G401.6 (cell line): ENCODE measurements at regions not wholly inside any gene's neighbourhood (a gene's known extent, or its start where the extent isn't known, plus 50 kb on each side); places are given as distances from the start of the nearest gene placed in this dataset.

ENCODE experiments used
- FAIRE-seq: peaks from 2 replicates; lab custom pipeline; 2012; peaks lifted over from hg19 to GRCh38; lab: Jason Lieb, UNC

- FAIRE-seq: no peak
Observed at GRCh38 chr13:109396266-109396665, 390.1 kb downstream of the IRS2 start.

- FAIRE-seq: no peak
Observed at GRCh38 chr13:109395014-109395413, 391.4 kb downstream of the IRS2 start.

GRCh38 chr13:109394311-109394988 is 391.9 kb downstream of the IRS2 start:
- FAIRE-seq: no peak

GRCh38 chr13:109393045-109393444 is 393.3 kb downstream of the IRS2 start:
- FAIRE-seq: no peak

DNA sequence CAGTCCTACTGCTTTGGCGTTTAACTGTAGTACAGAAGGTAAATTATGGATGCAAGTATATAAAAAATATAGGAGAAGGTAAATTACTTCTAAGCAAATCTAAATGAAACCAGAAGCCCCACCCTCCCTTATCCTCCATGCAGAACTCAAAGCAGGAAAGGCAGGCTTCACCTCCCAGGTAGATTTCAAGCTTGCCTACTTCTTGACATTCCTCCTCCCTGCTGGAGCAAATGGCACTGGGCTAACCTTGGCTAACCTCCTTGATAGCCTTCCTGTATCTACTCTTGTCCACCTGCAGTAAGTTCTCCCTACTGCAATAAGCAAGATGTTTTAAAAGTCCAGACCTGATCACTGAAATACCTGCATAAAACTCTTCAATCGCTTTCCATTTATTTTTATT is 396.0 kb downstream of the IRS2 start:
- no peak for FAIRE-seq

- no peak for FAIRE-seq
Observed at GRCh38 chr13:109389892-109390345, 396.5 kb downstream of the IRS2 start.

DNA sequence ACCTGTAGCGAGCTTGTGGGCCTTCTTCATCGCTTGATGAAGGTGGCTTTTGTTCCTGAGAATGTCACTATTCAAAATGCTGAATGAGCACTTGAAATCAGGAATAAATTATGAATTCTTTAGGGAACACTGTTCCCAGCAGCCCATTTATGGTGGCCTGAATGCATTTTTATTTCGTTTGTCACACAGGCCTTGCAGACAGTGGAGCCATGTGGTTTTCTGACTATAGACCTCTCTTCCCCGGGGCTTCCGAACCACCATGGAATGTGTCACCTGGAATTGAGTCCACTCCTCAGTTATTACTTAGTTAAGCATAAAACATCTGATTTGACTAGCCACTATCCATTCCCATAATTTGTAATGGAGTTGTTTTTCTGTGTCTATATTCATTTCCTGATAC is 396.9 kb downstream of the IRS2 start:
- no peak for FAIRE-seq

DNA sequence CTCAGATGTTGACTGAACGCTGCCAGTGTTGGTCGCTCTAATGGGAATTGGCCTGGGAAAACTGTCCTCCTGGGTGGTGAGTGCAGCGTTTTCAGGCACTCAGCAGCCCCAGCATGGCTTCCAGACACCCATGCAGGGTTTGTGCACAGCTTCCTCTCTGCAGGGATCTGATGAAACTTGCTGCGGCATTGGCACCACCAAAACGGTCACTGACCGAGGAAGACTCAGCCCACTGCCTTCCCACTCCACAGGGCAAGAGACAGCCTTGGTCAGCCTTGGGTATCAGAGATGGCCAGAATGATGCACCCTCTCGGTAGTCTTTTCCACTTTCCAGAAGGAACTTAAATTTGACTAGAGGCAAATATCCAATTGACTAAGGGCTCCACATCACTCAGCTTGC is 398.9 kb downstream of the IRS2 start:
- FAIRE-seq: no peak

DNA sequence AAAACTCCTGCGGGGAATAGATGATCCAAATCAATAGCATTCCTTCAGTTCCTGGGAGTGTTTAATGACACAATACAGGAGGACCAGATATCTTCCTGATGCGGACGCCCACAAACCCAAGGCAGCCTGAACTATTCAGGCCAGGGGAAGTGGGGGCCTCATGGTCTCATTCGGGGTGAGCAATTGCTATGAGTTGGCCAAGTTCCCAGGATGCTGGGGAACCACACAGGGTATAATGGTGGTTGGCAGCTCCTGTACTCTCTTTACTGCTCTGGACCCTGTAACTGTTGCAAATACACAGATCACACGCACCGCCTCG is 401.2 kb downstream of the IRS2 start:
- no peak for FAIRE-seq

- no peak for FAIRE-seq
Observed at GRCh38 chr13:109384491-109385241, 401.7 kb downstream of the IRS2 start.

DNA sequence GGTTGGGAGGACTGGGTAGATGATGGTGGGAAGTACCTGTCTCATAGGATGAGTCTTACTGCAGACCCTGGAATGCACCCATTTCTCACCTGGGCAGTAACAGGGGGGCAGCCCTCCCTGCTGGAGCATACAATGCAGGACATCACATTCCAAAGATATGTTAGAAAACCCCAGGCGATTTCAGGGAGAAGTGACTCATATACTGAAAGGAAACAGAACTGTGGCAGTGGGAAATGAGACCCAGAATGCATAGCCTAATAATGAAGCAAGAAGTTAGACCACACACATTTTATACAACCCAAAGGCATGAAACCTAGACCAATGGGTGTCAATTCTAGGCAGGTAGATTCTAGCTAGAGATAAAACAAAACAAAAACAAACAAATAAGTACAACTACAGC is 402.7 kb downstream of the IRS2 start:
- FAIRE-seq: no peak

DNA sequence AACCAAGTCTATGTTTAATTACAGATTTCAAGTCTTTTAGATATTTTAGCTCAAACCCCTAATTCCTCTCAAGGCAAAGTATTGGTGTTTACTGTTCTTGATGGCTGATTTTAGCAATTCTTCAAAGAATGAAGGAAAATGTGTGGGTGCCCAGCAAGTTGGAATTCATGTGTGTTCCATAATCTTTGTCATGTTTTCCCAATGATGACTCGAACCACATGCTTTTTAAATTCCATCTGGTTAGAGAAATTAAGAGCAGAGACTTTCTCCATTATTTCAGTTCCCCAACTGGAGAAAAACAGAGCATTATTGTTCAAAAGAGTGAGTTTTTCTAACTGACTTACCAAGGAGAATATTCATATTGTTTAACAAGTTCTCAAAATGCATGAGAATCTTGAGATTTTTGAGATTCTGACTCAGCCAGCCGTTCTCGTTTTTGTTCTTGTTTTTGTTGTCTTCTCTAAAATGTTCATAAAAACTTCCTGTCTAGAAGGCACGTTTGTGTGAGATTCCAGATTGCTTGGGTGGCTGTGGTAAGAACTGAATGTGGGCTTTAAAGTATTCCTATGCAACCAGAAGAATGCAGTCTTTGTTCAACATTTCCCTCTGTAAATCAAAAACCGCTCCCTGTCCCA is 404.7 kb downstream of the IRS2 start:
- no peak for FAIRE-seq

GRCh38 chr13:109380457-109380856 is 405.9 kb downstream of the IRS2 start:
- no peak for FAIRE-seq

DNA sequence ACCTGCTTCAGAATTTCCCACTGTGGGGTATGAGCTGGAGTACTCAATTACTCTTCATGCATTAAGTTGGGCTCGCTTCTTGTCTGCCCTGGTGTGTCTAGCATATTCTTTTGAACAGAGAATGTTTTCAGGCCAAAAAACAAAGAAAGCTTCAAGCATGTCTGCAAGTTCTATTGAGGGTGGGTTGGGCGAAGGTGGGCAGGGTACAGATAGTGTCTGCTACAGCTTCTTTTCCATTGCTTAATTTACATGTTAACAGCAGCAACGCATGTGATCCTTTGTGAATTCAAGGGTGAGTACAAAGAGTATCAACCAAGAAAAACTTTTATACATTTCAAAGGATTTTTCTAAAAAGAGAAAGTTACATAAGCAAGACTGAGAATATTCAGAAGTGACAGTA is 406.5 kb downstream of the IRS2 start:
- FAIRE-seq: no peak

DNA sequence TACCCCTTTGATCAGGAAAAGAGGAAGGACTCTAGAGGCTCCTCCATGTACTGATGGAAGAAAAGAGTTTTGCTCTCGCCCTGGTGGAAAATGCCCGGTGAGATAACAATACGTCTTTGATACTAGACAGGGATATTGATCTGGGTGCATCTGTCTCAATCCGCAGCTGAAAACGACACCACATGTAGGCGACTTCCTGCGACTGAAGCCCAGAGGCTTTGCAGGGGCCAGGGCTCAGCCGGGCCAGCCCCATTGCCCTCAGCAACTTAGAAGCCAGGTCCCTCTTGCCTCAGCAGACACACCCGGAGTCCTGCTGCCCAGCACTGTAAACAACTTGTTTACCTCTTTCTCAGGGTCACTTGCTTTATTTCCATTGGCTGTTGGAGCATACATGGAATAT is 409.4 kb downstream of the IRS2 start:
- FAIRE-seq: no peak

- FAIRE-seq: no peak
Observed at GRCh38 chr13:109374609-109375200, 411.7 kb downstream of the IRS2 start.

DNA sequence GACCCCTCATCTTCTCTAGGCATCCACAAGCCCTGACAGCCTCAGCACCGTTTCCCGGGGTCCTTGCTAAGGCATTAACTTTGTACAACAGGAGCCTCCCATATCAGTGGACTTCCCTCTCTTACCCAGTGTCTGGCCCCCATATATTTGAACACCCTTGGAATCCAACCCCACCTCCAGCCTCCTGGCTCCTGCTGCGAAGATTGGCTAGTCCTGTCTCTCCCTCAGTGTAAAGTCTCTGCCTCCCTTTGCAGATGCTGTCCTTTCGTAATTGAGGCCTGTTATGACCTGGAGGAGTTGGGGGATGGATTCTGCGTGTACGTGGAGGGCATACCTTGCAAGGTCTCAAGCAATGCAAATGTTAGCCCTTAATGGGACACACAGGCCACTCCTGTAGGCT is 413.7 kb downstream of the IRS2 start:
- FAIRE-seq: no peak

- FAIRE-seq: no peak
Observed at GRCh38 chr13:109371066-109371465, 415.3 kb downstream of the IRS2 start.

DNA sequence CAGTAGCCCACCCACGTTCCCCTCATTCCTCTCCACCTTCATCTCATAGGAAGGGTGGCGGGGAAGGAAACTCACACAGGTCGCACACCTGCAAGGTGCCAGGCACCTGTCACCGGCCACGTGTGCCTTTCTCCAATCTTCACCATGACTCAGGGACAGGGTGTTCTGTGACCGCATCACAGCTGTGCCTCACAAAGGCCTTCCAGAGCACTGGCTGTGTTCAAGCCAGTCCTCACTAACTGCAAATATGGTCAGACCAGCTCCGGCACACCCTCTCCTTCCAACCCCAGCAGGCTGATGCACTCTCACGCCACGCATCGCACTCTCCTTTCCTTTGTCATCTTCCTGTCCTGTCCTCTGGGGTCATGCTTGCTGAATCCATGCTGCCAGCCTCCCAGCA is 415.9 kb downstream of the IRS2 start:
- FAIRE-seq: no peak

DNA sequence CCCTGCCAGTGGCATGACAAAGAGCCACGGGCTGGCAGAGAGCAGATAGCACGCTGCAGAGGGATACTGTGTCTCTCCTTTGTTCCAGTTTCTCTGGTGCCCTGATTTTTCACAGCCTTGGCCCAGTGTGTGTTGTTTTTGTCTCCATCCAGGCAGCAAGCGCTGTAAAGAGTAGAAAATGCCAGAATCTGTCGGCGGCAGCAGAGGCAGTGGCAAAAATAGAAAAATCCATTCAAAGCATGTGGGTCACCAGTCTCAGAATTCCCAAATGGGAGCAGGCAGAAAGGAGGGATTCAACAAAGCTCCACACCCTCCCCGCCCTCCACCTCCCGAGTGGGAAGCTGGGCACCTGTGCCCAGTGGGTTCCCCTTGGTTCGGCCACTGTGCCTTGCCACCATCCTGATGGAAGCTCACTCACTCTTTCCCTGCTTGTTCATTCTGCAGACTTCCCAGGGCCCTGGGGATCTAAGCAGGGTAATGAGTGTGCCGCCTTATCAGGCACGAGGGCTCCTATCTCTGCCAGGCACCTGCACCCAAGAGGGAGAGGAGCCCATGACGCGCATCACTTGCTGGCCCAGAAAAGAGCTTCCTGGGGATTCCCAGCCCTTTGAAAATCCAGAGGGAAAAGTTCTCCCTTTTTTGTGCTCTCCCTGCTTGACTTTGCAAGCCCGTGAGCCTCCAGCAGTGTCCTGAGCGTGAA is 416.9 kb downstream of the IRS2 start:
- FAIRE-seq: no peak

DNA sequence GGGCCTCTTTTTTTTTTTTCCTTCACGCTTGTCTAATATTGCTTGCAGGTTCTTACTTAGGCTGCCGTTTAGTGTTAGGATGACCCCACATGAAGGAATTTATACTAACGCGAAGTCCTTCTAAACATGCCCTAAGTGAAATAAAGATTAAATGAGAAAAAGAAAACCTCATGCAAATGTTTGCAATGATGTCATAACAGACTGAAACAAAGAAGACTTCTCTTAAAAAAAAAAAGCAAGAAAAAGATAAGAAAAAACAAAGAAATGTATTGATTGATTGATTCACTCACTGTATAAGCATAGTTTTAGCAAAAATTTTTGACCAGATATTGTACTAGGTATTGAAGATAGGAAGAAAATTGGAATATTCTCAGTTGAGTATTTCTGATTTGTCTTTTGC is 418.2 kb downstream of the IRS2 start:
- no peak for FAIRE-seq

GRCh38 chr13:109366525-109366924 is 419.9 kb downstream of the IRS2 start:
- no peak for FAIRE-seq

DNA sequence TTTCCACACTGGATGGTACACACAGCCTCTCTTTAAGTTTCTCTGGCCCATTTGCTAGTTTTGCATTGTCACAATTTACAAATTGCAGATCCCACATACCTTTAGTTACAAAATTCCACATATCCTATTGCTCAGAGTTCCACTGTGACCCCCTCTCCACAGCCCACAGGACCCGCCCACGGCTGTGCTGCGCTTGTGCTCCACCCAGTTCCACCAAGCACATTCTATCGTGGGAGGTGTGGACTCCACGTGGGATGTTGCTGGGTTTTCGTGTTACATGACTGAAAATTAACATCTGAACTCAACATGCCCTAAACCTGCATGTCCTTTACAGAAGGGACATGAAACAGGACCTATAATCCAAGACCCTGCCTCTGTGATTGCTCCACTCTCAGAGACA is 423.0 kb downstream of the IRS2 start:
- no peak for FAIRE-seq
